GM12878 (cell line): ENCODE measurements at regions not wholly inside any gene's neighbourhood (a gene's known extent, or its start where the extent isn't known, plus 50 kb on each side); places are given as distances from the start of the nearest gene placed in this dataset.

Experiments used
- ATAC-seq: fragments of 200-7000 bp; cut with Tn5 transposase; 3 replicates; pipeline ENCODE4 v1.9.1; 2020; ENCODE audit warnings: mild to moderate bottlenecking, moderate library complexity
- BruUV-seq: library from RNA; stranded (reverse); fragments of 400-500 nt; replicated peaks from 2 replicates; lab custom pipeline; 2021; lab: Mats Ljungman, UMichigan
- CTCF ChIA-PET: fragments of 300-600 bp; sonication (Branson Sonifier 250); formaldehyde crosslinking; extraction: SDS; loops from one replicate; lab custom pipeline; 2021; ENCODE audit warnings: inconsistent platforms; lab: Yijun Ruan, JAX
- POLR2A ChIA-PET: fragments of 350-600 bp; formaldehyde crosslinking; extraction: SDS; loops from one replicate; lab custom pipeline; 2021; ENCODE audit warnings: inconsistent platforms; lab: Charles Lee
- RAD21 ChIA-PET: fragments of 300-600 bp; sonication (Branson Sonifier 250); formaldehyde crosslinking; loops from one replicate; lab custom pipeline; 2023; ENCODE audit warnings: antibody characterized with exemption; ENCODE audit not compliant: unreplicated experiment; lab: Charles Lee
- SMC1A ChIA-PET: fragments of 300-600 bp; sonication (Branson Sonifier 250); formaldehyde crosslinking; loops from one replicate; lab custom pipeline; 2023; ENCODE audit not compliant: unreplicated experiment, uncharacterized antibody; lab: Charles Lee
- DNase-seq: peaks from one replicate; pipeline ENCODE4 v3.0.0-alpha.2; 2011; ENCODE audit warnings: low read depth, low spot score
- FAIRE-seq: peaks from 3 replicates; lab custom pipeline; 2011; peaks lifted over from hg19 to GRCh38; lab: Jason Lieb, UNC
- H2AFZ ChIP-seq: 2 replicates; pipeline ENCODE4 v1.6.0; 2011; ENCODE audit warnings: low read depth, low read length, control low read depth; ENCODE audit not compliant: control insufficient read depth
- H3K27ac ChIP-seq: 2 replicates; pipeline ENCODE4 v1.5.1; 2011; ENCODE audit warnings: control low read depth; ENCODE audit not compliant: control insufficient read depth, insufficient read depth
- H3K27me3 ChIP-seq, 2 experiments: replicated peaks in 1 of 2; 2 replicates each; pipeline versions ENCODE4 v1.6.0 to v1.6.1; 2011; ENCODE audit warnings: low read length in 1 of 2; ENCODE audit not compliant: control insufficient read depth in 2 of 2, insufficient read depth in 2 of 2
- H3K36me3 ChIP-seq, 2 experiments: 2 replicates each; pipeline ENCODE4 v1.5.1; 2011; ENCODE audit warnings: low read length in 1 of 2; ENCODE audit not compliant: control insufficient read depth in 2 of 2, insufficient read depth in 2 of 2
- H3K4me1 ChIP-seq: 2 replicates; pipeline ENCODE4 v1.6.1; 2011; ENCODE audit warnings: mild to moderate bottlenecking, low read length, moderate library complexity, mixed read lengths; ENCODE audit not compliant: control insufficient read depth, insufficient read depth
- H3K4me2 ChIP-seq: 2 replicates; pipeline ENCODE4 v1.6.0; 2011; ENCODE audit warnings: control low read depth; ENCODE audit not compliant: control insufficient read depth, insufficient read depth
- H3K4me3 ChIP-seq: fragments of 200-600 bp; sonication (generic); 2 replicates; pipeline ENCODE4 v1.5.1; 2016
- H3K79me2 ChIP-seq: 2 replicates; pipeline ENCODE4 v1.6.0; 2011; ENCODE audit warnings: low read length; ENCODE audit not compliant: control insufficient read depth, insufficient read depth
- H3K9ac ChIP-seq: 2 replicates; pipeline ENCODE4 v1.8.0; 2011; ENCODE audit warnings: low read length, control low read depth, mixed read lengths; ENCODE audit not compliant: control insufficient read depth, insufficient read depth
- H3K9me3 ChIP-seq: replicated peaks from 3 replicates; pipeline ENCODE4 v1.5.1; 2011; ENCODE audit warnings: mild to moderate bottlenecking, low read length; ENCODE audit not compliant: control insufficient read depth, insufficient read depth
- H4K20me1 ChIP-seq: 2 replicates; pipeline ENCODE4 v1.6.0; 2011; ENCODE audit not compliant: control insufficient read depth, insufficient read depth
- CEBPB ChIP-seq, 2 experiments: fragments of 150-350 bp in 1 of 2; IDR thresholded peaks; 2 replicates each; pipeline ENCODE4 v1.6.1; 2012 to 2014; ENCODE audit warnings: low read depth in 2 of 2, low read length in 2 of 2, borderline replicate concordance in 1 of 2, inconsistent platforms in 1 of 2
- CEBPZ ChIP-seq: fragments of 150-350 bp; IDR thresholded peaks from 2 replicates; pipeline ENCODE4 v1.6.1; 2016; ENCODE audit warnings: low read depth, low read length
- CREB1 ChIP-seq: IDR thresholded peaks from 2 replicates; pipeline ENCODE4 v1.6.1; 2012; ENCODE audit warnings: low read depth, mild to moderate bottlenecking, inconsistent platforms
- ESRRA ChIP-seq: IDR thresholded peaks from 2 replicates; pipeline ENCODE4 v1.6.1; 2012; ENCODE audit warnings: mild to moderate bottlenecking, low read length, improper control_type of control experiment
- NKRF ChIP-seq: fragments of 450-650 bp; conservative IDR thresholded peaks from 2 replicates; pipeline ENCODE4 v1.6.1; 2017; ENCODE audit warnings: mild to moderate bottlenecking, moderate library complexity
- POLR2AphosphoS2 ChIP-seq: IDR thresholded peaks from 2 replicates; pipeline ENCODE4 v1.6.1; 2011; ENCODE audit warnings: low read depth, mild to moderate bottlenecking, low read length, improper control_type of control experiment, moderate library complexity
- POU2F2 ChIP-seq: IDR thresholded peaks from 3 replicates; pipeline ENCODE4 v1.6.1; 2011; ENCODE audit warnings: low read depth, mild to moderate bottlenecking, low read length, borderline replicate concordance
- TBL1XR1 ChIP-seq: IDR thresholded peaks from 2 replicates; pipeline ENCODE4 v1.6.1; 2012; ENCODE audit warnings: low read depth, low read length, improper control_type of control experiment
- TCF7 ChIP-seq: IDR thresholded peaks from 2 replicates; pipeline ENCODE4 v1.6.1; 2014; ENCODE audit warnings: antibody characterized with exemption, borderline replicate concordance
- ZBTB40 ChIP-seq: fragments of 450-650 bp; IDR thresholded peaks from 2 replicates; pipeline ENCODE4 v1.6.1; 2016; ENCODE audit warnings: mild to moderate bottlenecking, moderate library complexity, borderline replicate concordance
- WGBS: methylation state at CpG from one replicate; pipeline ENCODE4 v1.1.6; 2016; ENCODE audit warnings: low lambda C conversion rate; ENCODE audit not compliant: insufficient replicate concordance, insufficient coverage; ENCODE audit errors: missing lambda C conversion rate; 5-methylcytosine and 5-hydroxymethylcytosine counted together
- in situ Hi-C: fragments of 300-500 bp; cut with MboI; formaldehyde crosslinking; loops from 9 replicates; pipeline ENCODE4 v1.14.3; 2018; ENCODE audit warnings: mixed read lengths
- intact Hi-C: fragments of 100-400 bp; cut with micrococcal nuclease; formaldehyde crosslinking; loops from one replicate; pipeline ENCODE4 v1.14.2; 2022; ENCODE audit not compliant: unreplicated experiment

- no peak overlapping the region for H3K4me3 ChIP-seq
- POLR2A ChIA-PET: no interaction called here
- H3K9ac ChIP-seq: no peak overlapping the region
- no peak for ATAC-seq
- intact Hi-C loops (no loop called here), in situ Hi-C loops (no loop called here)
- no TSS peak for BruUV-seq
- FAIRE-seq: no peak
- H3K4me2 ChIP-seq: no peak overlapping the region
- no peaks in the 10 kb centered on the region for H4K20me1 ChIP-seq
- RAD21 ChIA-PET: no interaction called here
- H3K27me3 ChIP-seq: peaks cover 0 to 2% of the 10 kb centered on the region in 2 experiments; a peak in 2 of 4 replicates
- H3K4me1 ChIP-seq: no peaks in the 10 kb centered on the region
- WGBS: 42% methylated on average over 11 of the region's 11 CpGs
- H3K9me3 ChIP-seq: no peaks in the 10 kb centered on the region
- H3K36me3 ChIP-seq: no peaks in the 10 kb centered on the region
- CTCF ChIA-PET: no interaction called here
- no peak overlapping the region for H3K27ac ChIP-seq
- no peaks in the 10 kb centered on the region for H3K79me2 ChIP-seq
- no peak for DNase-seq
- no peak overlapping the region for H2AFZ ChIP-seq
- SMC1A ChIA-PET: no interaction called here
- TF ChIP-seq TCF7 (no peak), ESRRA (no peak), CREB1 (no peak), CEBPZ (no peak), ZBTB40 (no peak), CEBPB (IDR thresholded peaks at IDR 0.05; ENCODE audit: borderline replicate concordance in 1 of 2, low read depth in 2 of 2, low read length in 2 of 2) (no peak), TBL1XR1 (no peak), POLR2AphosphoS2 (no peak), POU2F2 (no peak), NKRF (no peak)
Observed at GRCh38 chr18:10245031-10245845, 209.2 kb upstream of the APCDD1 start.
